ENCODE measurements at regions not wholly inside any gene's neighbourhood (a gene's known extent, or its start where the extent isn't known, plus 50 kb on each side); places are given as distances from the start of the nearest gene placed in this dataset.

DNA sequence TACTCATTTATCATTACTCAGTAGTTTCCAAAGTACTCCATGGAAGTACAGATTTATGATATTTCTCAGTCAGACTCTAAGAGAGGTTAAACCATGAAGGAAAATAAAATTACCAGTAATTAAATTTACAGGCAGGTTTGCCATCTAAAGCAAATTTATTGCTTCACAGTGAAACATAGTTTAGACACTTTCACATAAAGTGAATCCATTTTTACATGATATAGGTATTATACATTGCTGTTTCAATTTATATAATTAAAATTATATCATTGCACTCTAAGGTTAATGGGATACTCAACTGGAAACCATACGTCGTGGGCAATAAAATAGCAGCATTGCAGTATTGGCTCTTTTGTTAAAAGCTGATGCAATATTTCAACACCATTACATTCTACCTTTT lies 202.8 kb downstream of the SLIT2 start:
- ChIA-PET CTCF (no interaction called here), POLR2A (ENCODE audit: unreplicated experiment) (no interaction called here)
- BruUV-seq (replicated peaks): no TSS peak

DNA sequence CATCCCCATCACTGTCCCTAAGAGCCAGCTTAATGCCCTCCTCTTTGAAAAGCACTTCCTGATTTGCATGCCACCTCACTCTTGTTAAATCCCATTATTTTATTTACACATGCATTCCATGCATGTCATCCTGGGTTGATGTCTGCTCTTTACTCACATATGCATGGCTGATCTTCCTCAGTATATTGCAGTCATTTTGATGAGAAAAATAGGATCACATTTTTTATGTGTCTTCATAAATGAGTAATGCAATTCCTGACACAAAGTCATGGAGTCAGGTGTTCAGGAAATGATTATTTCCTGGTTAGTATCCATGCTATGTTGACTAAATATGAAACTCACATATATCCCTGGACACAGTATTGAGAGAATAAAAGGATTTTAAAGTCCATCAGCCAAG lies 204.7 kb downstream of the SLIT2 start:
- peaks cover 15% of the 10 kb centered on the region for H3K4me1 ChIP-seq (ENCODE audit: insufficient read depth, low read length)
- peak; percentile 93 for ATAC-seq
- DNase-seq: peak; percentile 70
- no peaks in the 10 kb centered on the region for H3K79me2 ChIP-seq (ENCODE audit: low read length)
- ChIA-PET POLR2A (ENCODE audit: unreplicated experiment) (interaction anchor here (0.6 kb wide), 1 partner anchor 23 kb away, joined by 10 read pairs; no protein-coding TSS in a partner anchor), CTCF (no interaction called here)
- peak overlapping the region; percentile 42 for H3K27ac ChIP-seq (ENCODE audit: low read length)
- BruUV-seq (replicated peaks): no TSS peak
- no peaks in the 10 kb centered on the region for H4K20me1 ChIP-seq (ENCODE audit: low read length)
- H3K36me3 ChIP-seq (ENCODE audit: low read depth, low read length): no peaks in the 10 kb centered on the region
- peak overlapping the region; percentile 18; the same call in 1 of the 2 replicates for H3K4me2 ChIP-seq (ENCODE audit: low read length)
- no peak overlapping the region for H2AFZ ChIP-seq (ENCODE audit: low read length)
- H3K9ac ChIP-seq (ENCODE audit: low read length): no peak overlapping the region
- H3K9me2 ChIP-seq (replicated peaks; ENCODE audit: low read length): no peaks in the 10 kb centered on the region
- H3K4me3 ChIP-seq (ENCODE audit: low read length): no peak overlapping the region
- no peaks in the 10 kb centered on the region for H3K27me3 ChIP-seq (ENCODE audit: low read length)
- TF ChIP-seq, protein P1, sequence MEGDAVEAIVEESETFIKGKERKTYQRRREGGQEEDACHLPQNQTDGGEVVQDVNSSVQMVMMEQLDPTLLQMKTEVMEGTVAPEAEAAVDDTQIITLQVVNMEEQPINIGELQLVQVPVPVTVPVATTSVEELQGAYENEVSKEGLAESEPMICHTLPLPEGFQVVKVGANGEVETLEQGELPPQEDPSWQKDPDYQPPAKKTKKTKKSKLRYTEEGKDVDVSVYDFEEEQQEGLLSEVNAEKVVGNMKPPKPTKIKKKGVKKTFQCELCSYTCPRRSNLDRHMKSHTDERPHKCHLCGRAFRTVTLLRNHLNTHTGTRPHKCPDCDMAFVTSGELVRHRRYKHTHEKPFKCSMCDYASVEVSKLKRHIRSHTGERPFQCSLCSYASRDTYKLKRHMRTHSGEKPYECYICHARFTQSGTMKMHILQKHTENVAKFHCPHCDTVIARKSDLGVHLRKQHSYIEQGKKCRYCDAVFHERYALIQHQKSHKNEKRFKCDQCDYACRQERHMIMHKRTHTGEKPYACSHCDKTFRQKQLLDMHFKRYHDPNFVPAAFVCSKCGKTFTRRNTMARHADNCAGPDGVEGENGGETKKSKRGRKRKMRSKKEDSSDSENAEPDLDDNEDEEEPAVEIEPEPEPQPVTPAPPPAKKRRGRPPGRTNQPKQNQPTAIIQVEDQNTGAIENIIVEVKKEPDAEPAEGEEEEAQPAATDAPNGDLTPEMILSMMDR (conservative IDR thresholded peaks at IDR 0.05; ENCODE audit: low read depth, low read length): no peak
- TF ChIP-seq EZH2 (IDR thresholded peaks at IDR 0.05; ENCODE audit: low read length, unreplicated experiment) (no peak), EZH2phosphoT487 (IDR thresholded peaks at IDR 0.05; ENCODE audit: borderline replicate concordance, low read length) (no peak)
- intact Hi-C loops (cut with micrococcal nuclease): no loop called here
- H3F3A ChIP-seq (ENCODE audit: low read length, unreplicated experiment): no peaks in the 10 kb centered on the region
- no peaks in the 10 kb centered on the region for H3K9me3 ChIP-seq (ENCODE audit: low read length)

More for the DNA sequence above, 202.8 kb downstream of the SLIT2 start:
- intact Hi-C loops (cut with micrococcal nuclease): no loop called here
- no peaks in the 10 kb centered on the region for H4K20me1 ChIP-seq (ENCODE audit: low read length)
- H3F3A ChIP-seq (ENCODE audit: low read length, unreplicated experiment): no peaks in the 10 kb centered on the region
- H3K4me2 ChIP-seq (ENCODE audit: low read length): no peak overlapping the region
- H3K4me3 ChIP-seq (ENCODE audit: low read length): no peak overlapping the region
- no peaks in the 10 kb centered on the region for H3K27me3 ChIP-seq (ENCODE audit: low read length)
- no peak overlapping the region for H3K9ac ChIP-seq (ENCODE audit: low read length)
- ATAC-seq: no peak
- no peaks in the 10 kb centered on the region for H3K79me2 ChIP-seq (ENCODE audit: low read length)
- H3K36me3 ChIP-seq (ENCODE audit: low read depth, low read length): no peaks in the 10 kb centered on the region
- DNase-seq: no peak
- no peak overlapping the region for H3K27ac ChIP-seq (ENCODE audit: low read length)
- no peak for TF ChIP-seq EZH2phosphoT487 (IDR thresholded peaks at IDR 0.05; ENCODE audit: borderline replicate concordance, low read length)
- TF ChIP-seq, protein P1 (conservative IDR thresholded peaks at IDR 0.05; ENCODE audit: low read depth, low read length): no peak
- TF ChIP-seq EZH2 (IDR thresholded peaks at IDR 0.05; ENCODE audit: low read length, unreplicated experiment): no peak
- H3K4me1 ChIP-seq (ENCODE audit: insufficient read depth, low read length): peaks cover 15% of the 10 kb centered on the region
- H3K9me3 ChIP-seq (ENCODE audit: low read length): no peaks in the 10 kb centered on the region
- no peak overlapping the region for H2AFZ ChIP-seq (ENCODE audit: low read length)
- no peaks in the 10 kb centered on the region for H3K9me2 ChIP-seq (replicated peaks; ENCODE audit: low read length)

DNA sequence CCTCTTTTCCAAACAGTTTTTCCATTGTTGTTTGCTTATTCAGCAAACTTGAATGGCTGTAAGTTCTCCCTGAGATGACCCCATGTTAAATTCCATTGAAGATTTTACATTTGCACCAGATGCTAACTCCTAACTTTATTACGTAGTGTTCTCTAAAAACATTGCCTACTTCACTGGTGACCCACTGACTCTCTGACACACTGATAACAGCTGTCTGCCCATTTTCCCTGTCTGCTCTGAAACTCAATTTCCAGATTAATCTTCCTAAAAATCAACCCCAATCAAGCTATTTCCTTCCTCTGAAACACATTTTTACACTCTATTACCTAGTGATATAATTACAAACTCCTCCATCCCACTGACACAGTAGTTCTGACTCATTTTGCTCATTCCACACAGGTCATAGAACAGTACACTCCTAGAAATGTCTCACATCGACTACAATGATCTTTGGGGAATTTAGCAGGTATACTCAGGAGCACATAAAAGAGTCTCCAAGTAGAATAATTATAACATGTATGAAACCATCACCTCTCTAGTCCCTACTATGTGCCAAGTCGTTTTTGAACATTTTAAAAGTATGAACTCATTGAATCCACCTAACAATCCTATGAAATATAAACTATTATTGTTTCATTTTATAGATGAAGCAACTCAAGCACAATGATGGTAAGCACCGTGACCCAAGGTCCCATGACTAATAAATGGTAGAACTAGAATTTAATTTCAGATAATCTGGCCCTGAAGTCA lies 210.9 kb downstream of the SLIT2 start:
- H3K79me2 ChIP-seq (ENCODE audit: low read length): peaks cover 6% of the 10 kb centered on the region; the same call in 1 of the 2 replicates
- POLR2A ChIA-PET (ENCODE audit: unreplicated experiment): no interaction called here

More for the DNA sequence above, 210.9 kb downstream of the SLIT2 start:
- peak; percentile 57 for ATAC-seq
- no peak overlapping the region for H3K9ac ChIP-seq (ENCODE audit: low read length)
- no peak overlapping the region for H2AFZ ChIP-seq (ENCODE audit: low read length)
- CTCF ChIA-PET: no interaction called here
- H3K4me1 ChIP-seq (ENCODE audit: insufficient read depth, low read length): peaks cover 20% of the 10 kb centered on the region
- no peak overlapping the region for H3K27ac ChIP-seq (ENCODE audit: low read length)
- TF ChIP-seq EZH2 (IDR thresholded peaks at IDR 0.05; ENCODE audit: low read length, unreplicated experiment) (no peak), EZH2phosphoT487 (IDR thresholded peaks at IDR 0.05; ENCODE audit: borderline replicate concordance, low read length) (no peak)
- TF ChIP-seq, protein P1 (conservative IDR thresholded peaks at IDR 0.05; ENCODE audit: low read depth, low read length): no peak
- no peak overlapping the region for H3K4me2 ChIP-seq (ENCODE audit: low read length)
- H3F3A ChIP-seq (ENCODE audit: low read length, unreplicated experiment): no peaks in the 10 kb centered on the region
- intact Hi-C loops (cut with micrococcal nuclease): loop anchor here (5.0 kb wide), 1 partner anchor 45 kb away; no protein-coding TSS in a partner anchor
- no peaks in the 10 kb centered on the region for H3K9me2 ChIP-seq (replicated peaks; ENCODE audit: low read length)
- BruUV-seq (replicated peaks): no TSS peak
- DNase-seq: peak; percentile 19
- H3K9me3 ChIP-seq (ENCODE audit: low read length): no peaks in the 10 kb centered on the region
- H4K20me1 ChIP-seq (ENCODE audit: low read length): no peaks in the 10 kb centered on the region
- no peaks in the 10 kb centered on the region for H3K36me3 ChIP-seq (ENCODE audit: low read depth, low read length)
- no peaks in the 10 kb centered on the region for H3K27me3 ChIP-seq (ENCODE audit: low read length)
- H3K4me3 ChIP-seq (ENCODE audit: low read length): no peak overlapping the region
